Astrocyte (in vitro differentiated cells and primary cell): ENCODE measurements at regions not wholly inside any gene's neighbourhood (a gene's known extent, or its start where the extent isn't known, plus 50 kb on each side); places are given as distances from the start of the nearest gene placed in this dataset.

ENCODE experiments used
- EZH2 ChIP-seq: IDR thresholded peaks from 2 replicates; pipeline ENCODE4 v1.6.1; 2012; ENCODE audit warnings: mild to moderate bottlenecking, low read length, inconsistent platforms; ENCODE audit not compliant: insufficient read depth
- TF ChIP-seq, protein P1 (sequence below): IDR thresholded peaks from 2 replicates; pipeline ENCODE4 v1.5.1; 2011; ENCODE audit warnings: low read depth, mild to moderate bottlenecking, inconsistent platforms, low read length, moderate library complexity; ENCODE audit not compliant: insufficient read depth

DNA sequence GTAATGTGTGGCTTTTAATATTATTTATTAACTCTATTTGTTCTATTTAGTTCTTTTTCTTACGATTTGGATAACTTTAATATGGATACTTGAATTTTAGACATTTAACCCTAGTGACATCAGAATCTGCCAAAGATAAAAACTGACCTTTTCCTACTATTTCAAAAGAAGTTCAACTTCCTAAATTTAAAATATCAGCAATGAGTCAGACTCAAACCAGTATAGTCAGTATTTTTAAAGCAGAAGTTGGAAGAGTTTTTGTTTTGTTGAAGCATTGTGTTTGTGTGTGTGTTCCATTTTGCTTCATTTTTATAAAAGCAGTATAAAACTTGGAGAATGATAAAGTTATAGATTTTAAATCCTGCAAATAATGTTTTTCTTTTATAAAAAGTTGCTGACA is 251.8 kb upstream of the RASA1 start:
- TF ChIP-seq, protein P1, sequence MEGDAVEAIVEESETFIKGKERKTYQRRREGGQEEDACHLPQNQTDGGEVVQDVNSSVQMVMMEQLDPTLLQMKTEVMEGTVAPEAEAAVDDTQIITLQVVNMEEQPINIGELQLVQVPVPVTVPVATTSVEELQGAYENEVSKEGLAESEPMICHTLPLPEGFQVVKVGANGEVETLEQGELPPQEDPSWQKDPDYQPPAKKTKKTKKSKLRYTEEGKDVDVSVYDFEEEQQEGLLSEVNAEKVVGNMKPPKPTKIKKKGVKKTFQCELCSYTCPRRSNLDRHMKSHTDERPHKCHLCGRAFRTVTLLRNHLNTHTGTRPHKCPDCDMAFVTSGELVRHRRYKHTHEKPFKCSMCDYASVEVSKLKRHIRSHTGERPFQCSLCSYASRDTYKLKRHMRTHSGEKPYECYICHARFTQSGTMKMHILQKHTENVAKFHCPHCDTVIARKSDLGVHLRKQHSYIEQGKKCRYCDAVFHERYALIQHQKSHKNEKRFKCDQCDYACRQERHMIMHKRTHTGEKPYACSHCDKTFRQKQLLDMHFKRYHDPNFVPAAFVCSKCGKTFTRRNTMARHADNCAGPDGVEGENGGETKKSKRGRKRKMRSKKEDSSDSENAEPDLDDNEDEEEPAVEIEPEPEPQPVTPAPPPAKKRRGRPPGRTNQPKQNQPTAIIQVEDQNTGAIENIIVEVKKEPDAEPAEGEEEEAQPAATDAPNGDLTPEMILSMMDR = no peak
- no peak for TF ChIP-seq EZH2
